ENCODE measurements at regions not wholly inside any gene's neighbourhood (a gene's known extent, or its start where the extent isn't known, plus 50 kb on each side); places are given as distances from the start of the nearest gene placed in this dataset.

DNA sequence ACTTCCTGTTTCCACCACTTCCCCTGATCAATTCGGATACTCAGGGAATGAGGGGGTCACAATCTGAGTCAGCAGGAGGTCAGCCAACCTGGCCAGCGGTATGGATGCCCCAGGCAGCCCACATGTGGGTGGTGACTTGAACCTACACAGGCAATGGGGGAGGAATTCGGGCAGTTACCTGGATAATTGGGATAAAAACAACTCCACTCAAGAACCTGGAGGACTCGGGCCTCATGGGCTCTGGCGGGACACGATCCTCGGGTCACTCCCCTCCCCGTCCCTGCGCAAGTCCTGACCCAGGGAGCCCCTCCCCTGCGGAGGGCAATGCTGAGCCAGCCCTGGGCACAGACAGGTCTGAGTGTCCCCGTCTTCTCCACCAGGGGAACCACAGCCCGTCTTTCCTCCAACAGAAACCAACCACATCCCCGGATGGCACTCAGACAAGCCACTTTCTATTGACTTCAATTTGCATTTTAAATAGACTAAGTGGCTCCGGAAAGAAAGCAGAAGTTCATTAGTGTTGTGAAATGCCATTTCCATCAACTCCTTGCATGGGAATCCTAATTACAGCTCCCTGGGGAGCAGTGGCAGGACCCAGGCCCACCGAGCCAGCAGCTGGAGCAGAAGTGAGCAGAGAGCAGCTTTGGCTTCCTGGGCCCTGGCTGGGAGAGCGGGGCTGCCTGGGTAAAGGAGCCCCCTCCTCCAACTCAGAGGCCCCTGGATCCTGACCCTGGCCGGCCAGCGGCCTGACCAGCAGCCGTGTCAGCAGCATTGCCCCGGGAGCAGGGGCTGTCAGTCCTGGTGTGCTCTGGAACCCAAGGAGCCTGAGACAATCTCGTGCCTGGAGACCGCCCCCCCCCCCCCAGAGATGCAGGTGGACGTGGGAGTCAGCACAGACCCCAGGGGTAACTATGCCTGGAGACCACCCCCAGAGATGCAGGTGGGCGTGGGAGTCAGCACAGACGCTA lies 374.1 kb downstream of the ADGRD1 start:
- TF ChIP-seq, protein P1, sequence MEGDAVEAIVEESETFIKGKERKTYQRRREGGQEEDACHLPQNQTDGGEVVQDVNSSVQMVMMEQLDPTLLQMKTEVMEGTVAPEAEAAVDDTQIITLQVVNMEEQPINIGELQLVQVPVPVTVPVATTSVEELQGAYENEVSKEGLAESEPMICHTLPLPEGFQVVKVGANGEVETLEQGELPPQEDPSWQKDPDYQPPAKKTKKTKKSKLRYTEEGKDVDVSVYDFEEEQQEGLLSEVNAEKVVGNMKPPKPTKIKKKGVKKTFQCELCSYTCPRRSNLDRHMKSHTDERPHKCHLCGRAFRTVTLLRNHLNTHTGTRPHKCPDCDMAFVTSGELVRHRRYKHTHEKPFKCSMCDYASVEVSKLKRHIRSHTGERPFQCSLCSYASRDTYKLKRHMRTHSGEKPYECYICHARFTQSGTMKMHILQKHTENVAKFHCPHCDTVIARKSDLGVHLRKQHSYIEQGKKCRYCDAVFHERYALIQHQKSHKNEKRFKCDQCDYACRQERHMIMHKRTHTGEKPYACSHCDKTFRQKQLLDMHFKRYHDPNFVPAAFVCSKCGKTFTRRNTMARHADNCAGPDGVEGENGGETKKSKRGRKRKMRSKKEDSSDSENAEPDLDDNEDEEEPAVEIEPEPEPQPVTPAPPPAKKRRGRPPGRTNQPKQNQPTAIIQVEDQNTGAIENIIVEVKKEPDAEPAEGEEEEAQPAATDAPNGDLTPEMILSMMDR (IDR thresholded peaks at IDR 0.05): no peak
- TF ChIP-seq POLR2A (IDR thresholded peaks at IDR 0.05): no peak

Data from adrenal gland (tissue), 5 donors.